NCI-H1694 (cell line): ENCODE measurements at regions not wholly inside any gene's neighbourhood (a gene's known extent, or its start where the extent isn't known, plus 50 kb on each side); places are given as distances from the start of the nearest gene placed in this dataset.
"Not testable (repeated sequence)": the region's sequence is repeated elsewhere in the genome, so short reads cannot be mapped to it uniquely, and the experiment has no call there.

Experiments used
- DNase-seq: peaks from one replicate; lab custom pipeline; 2025; lab: John Stamatoyannopoulos, UW

DNA sequence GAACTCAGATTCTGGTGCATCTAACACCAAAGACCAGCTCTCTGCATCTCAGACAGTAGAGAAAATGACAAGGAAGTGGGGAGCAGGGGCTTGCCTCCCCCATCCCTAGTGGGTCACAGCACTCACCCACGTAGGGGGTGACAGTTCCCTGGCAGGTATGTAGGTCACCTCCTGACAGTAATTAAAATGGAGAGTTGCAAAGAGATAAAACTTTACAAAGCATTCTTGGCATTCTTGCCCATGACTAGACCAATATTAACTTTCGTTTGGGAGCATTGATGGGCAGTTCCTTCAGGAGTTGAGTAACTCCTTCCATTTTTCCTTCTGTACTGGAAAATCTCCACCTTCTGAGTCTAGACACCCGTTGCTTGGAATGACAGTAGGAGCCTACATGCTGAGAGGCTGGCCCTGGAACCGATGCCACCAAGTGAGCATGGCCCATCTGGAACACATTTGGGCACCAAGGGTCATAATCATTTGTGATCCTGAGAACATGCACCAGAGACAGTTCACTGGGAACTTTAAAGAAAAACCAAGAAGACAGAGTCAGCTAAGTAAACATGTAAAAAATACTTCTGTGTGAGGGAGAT lies 81.5 kb upstream of the MSX2 start:
- DNase-seq, result no peak

DNA sequence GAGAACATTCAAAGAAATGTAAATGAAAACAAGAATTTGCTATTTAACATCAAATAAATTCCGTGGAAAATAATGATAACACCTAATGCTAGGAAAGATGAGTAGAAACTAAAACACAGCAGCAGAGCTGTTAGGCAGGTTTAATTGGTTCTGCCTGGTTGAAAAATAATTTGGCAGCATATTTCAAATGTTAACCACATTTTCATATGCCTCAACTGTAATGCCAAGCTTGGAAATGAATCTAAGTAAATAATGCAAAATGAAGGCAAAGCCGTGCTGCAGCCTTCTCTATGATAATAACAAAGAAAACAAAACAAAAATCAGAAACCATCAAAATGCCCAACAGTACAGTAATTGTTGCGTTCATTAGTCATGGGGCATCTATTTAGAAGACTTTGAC lies 79.9 kb upstream of the MSX2 start:
- no peak for DNase-seq

DNA sequence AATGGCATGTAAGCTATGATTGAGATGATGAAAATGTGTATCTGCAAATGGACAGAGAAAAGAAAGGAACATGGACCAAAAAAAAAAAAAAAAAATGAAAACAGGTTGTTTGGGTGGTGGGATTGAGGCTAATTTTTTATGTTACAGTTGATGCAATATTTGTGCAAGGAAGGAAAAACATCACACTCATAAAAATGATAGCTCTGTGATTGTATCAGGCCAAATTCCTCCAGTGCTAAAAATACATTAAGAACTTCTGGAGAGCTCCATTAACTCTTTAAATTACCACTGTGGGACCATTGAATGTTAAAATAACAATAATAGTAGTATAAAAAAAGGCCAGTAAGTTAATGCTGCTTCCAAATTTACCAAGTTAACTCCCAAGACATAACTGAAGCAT lies 79.5 kb upstream of the MSX2 start:
- DNase-seq, result no peak

DNA sequence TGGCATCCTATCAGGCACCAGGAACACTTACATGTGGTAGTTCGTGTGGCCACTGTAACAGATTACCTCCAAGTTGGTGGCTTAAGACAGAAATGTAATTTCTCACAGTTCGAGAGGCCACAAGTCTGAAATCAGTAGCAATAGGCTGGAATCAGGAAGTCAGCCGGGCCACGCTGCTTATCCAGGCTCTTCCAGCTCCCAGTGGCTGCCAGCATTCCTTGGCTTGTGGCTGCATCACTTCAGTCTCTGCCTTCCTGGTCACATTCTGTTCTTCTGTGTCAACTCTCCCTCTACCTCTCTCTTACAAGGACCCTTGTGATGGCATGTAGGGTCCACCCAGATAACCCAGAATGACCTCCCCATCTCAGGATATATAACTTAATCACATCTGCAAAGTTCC lies 78.7 kb upstream of the MSX2 start:
- DNase-seq, result no peak

DNA sequence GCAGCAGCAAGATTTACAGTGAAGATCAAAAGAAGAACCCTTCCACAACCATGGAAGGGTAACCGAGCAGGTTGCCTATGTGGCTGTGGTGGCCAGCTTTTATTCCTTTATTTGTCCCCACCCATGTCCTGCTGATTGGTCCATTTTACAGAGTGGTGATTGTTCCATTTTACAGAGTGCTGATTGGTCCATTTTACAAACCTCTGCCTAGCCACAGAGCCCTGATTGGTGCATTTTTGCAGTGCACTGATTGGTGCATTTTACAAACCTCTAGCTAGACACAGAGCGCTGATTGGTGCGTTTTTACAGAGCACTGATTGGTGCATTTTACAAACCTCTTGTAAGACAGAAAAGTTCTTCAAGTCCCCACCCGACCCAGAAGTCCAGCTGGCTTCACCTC lies 75.8 kb upstream of the MSX2 start:
- not testable (repeated sequence) for DNase-seq

DNA sequence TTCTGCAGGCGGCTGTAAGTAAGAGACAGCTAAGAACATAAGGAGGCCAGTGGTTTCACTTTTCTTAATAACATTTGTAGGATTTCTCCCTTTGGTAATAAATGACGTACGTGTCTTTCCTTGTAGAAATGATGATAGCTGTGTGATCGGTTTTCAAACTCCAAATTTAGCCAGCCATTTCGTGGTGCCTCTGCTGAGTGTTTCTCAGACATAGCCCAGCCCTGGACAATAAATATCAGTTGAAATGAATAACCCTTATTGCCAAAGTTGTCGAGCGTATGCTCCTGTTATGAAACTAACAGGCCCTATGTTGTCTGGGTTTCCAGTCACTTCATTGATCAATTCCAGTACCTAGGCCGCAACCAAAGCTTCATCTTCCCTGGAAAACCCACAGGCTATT lies 75.0 kb upstream of the MSX2 start:
- no peak for DNase-seq

DNA sequence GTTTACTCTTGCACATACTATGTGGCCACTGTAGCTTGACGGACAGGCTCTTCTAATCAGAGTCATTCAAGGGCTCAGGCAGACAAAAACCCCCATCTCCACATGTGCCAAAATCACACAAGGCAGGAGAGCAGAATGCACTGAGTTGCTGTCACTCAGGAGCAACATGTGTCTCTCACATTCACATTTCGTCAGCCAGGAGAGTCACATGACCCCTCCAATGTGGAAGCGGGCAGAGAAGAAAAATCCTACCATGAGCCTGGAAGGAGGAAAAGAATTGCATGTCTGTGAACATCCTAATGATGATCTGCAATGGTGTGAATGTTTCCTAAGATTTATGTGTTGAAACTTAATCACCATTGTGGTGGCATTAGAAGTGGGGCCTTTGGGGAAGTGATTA lies 69.9 kb upstream of the MSX2 start:
- no peak for DNase-seq

DNA sequence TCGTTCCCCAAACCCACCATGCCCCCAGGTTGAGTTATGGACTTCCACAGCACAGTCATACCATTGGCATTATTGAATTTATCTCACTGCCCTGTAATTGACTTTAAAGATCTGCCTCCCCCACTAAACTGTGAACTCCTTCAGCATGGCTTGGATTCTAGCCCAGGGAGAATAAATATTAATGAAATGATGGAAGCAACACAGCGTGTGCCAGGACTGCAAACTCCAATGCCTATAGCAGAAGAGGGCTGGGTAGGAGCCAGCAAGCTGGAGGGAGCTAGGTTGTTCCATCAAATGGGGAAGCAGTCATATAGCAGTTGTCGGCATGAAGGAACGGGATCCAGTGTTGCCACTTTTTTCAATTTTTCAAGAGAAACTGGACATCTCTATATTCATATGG lies 69.0 kb upstream of the MSX2 start:
- DNase-seq, result no peak

DNA sequence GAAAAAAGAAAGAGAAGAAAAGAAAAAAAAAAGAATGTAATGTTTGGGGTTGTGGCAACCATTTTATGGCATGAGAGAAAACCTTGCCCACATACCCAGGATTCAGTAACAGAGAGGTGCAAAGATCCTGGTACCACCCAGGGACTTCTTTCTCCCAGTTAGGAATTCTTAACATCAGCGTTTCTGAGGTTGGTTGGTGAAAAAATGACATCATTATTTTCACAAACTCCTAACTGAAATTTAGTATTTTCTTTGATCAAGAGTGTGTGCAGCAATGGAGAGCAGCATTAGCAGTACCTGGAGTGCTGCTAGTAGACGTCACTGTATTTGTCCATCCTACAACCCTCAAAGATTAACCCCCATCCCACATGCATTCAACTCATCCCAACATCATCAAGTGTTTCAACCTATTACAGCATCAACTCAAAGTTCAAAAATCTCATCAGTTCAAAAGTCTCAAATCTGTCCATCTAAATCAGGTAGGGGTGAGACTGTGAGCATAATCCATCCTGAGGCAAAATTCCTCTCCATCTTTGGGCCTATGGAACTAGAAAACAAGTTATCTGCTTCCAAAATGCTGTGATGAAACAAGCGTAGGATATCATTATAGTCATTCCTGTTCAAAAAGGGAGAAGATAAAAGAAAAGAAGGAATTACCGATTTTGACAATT lies 60.1 kb upstream of the MSX2 start:
- no peak for DNase-seq

DNA sequence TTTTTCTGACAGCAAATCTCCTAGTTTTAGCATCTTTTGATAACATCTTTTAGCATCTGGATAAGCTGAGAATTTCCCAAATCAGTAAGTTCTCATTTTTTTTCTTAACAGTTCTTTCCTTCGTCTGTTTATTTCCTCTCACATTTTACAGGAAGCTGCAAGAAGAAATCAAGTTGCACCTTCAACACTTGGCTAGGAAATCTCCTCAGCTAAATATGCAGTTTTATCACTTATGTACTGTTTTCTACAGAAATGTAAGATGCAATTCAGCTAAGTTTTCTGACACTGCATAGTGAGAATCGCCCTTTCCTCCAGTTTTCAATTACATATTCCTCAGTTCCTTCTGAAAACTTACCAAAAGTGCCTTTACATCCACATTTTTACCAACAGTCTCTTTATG lies 59.0 kb upstream of the MSX2 start:
- DNase-seq, result no peak

DNA sequence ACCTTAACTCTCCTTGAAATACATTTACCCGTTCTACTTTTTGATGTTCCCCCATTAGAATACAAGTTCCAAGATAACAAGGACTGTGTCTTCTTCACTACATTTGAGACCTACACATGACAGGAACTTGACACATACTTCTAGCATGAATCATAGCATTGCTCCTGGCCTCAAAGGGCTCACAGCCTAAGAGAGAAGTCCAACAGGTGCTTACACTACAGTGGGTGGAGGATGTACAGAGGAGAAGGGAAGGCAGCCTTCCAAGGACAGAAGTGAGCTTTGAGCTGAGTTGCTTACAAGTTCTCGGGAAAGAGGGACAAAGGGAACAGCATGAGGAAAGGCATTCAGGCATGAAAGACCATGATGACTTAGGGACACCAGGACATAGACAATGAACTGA lies 56.9 kb upstream of the MSX2 start:
- no peak for DNase-seq

DNA sequence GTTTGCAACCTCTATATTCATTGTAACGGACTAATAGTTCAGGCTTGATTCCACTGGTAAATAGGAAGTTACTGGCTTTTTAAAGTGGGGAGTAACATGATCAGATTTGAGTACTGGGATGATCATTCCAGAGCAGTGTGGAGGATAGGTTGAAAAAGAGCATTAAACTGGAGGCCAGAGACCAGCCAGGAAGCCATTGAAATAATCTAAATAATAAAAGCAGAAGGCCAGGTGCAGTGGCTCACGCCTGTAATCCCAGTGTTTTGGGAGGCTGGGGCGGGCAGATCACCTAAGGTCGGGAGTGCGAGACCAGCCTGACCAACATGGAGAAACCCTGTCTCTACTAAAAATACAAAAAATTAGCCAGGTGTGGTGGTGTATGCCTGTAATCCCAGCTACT lies 56.0 kb upstream of the MSX2 start:
- DNase-seq, result no peak
